Brain microvascular endothelial cell (primary cell): ENCODE measurements at regions not wholly inside any gene's neighbourhood (a gene's known extent, or its start where the extent isn't known, plus 50 kb on each side); places are given as distances from the start of the nearest gene placed in this dataset.

Experiments used
- DNase-seq: peaks from one replicate; pipeline ENCODE4 v3.0.0-alpha.2; 2020
- H3K27ac ChIP-seq: fragments of 250-450 bp; sonication (Bioruptor Pico); 2 replicates; pipeline ENCODE4 v1.5.1; 2020; ENCODE audit warnings: mild to moderate bottlenecking, moderate library complexity
- H3K27me3 ChIP-seq: fragments of 250-450 bp; sonication (Bioruptor Pico); replicated peaks from 2 replicates; pipeline ENCODE4 v1.5.1; 2020; ENCODE audit warnings: mild to moderate bottlenecking
- H3K36me3 ChIP-seq: fragments of 250-450 bp; sonication (Bioruptor Pico); replicated peaks from 2 replicates; pipeline ENCODE4 v1.5.1; 2020; ENCODE audit warnings: mild to moderate bottlenecking
- H3K4me3 ChIP-seq: 2 replicates; pipeline ENCODE4 v1.5.1; 2011; ENCODE audit warnings: low read depth, mild to moderate bottlenecking, control low read depth, low read length, moderate library complexity
- in situ Hi-C: cut with HindIII; loops from 2 replicates; pipeline ENCODE4 v1.10.0; 2017; ENCODE audit warnings: low sequenced_read_pairs, low pct_ligation_motif_present
- TF ChIP-seq, protein P1 (sequence below): IDR thresholded peaks from 2 replicates; pipeline ENCODE4 v1.5.1; 2011; ENCODE audit warnings: low read depth, mild to moderate bottlenecking, moderate library complexity, low read length, control low read depth, inconsistent platforms; ENCODE audit errors: missing control alignments

- Histone ChIP-seq H3K36me3 (no peaks in the 10 kb centered on the region), H3K27me3 (no peaks in the 10 kb centered on the region), H3K4me3 (no peak overlapping the region), H3K27ac (no peak overlapping the region)
- in situ Hi-C loops, result no loop called here
- no peak for DNase-seq
- TF ChIP-seq, protein P1, sequence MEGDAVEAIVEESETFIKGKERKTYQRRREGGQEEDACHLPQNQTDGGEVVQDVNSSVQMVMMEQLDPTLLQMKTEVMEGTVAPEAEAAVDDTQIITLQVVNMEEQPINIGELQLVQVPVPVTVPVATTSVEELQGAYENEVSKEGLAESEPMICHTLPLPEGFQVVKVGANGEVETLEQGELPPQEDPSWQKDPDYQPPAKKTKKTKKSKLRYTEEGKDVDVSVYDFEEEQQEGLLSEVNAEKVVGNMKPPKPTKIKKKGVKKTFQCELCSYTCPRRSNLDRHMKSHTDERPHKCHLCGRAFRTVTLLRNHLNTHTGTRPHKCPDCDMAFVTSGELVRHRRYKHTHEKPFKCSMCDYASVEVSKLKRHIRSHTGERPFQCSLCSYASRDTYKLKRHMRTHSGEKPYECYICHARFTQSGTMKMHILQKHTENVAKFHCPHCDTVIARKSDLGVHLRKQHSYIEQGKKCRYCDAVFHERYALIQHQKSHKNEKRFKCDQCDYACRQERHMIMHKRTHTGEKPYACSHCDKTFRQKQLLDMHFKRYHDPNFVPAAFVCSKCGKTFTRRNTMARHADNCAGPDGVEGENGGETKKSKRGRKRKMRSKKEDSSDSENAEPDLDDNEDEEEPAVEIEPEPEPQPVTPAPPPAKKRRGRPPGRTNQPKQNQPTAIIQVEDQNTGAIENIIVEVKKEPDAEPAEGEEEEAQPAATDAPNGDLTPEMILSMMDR, result no peak
These were observed 340.9 kb downstream of the CENPC start for GRCh38 chr4:67204441-67204840.

DNA sequence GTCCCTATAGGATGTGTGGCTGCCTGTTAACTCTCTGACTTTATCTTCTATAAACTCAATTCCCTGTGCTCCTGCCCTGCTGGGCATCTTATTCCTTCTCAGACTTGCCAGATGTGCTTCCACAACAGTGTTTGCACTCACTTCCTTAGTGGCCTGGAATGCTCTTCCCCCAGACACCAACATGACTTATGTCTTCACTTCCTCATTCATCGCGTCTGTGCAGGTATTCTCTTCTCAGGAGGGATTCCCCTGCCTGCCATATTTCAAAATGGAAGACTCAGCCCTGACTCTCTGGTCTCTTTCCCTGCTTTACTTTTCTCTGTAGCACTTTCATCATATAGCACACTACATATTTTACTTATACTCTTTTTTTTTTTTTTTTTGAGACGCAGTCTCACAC is 344.0 kb downstream of the CENPC start:
- Histone ChIP-seq H3K36me3 (no peaks in the 10 kb centered on the region), H3K4me3 (no peak overlapping the region), H3K27ac (no peak overlapping the region), H3K27me3 (no peaks in the 10 kb centered on the region)
- TF ChIP-seq, protein P1, result no peak
- DNase-seq, result no peak
- in situ Hi-C loops, result no loop called here

DNA sequence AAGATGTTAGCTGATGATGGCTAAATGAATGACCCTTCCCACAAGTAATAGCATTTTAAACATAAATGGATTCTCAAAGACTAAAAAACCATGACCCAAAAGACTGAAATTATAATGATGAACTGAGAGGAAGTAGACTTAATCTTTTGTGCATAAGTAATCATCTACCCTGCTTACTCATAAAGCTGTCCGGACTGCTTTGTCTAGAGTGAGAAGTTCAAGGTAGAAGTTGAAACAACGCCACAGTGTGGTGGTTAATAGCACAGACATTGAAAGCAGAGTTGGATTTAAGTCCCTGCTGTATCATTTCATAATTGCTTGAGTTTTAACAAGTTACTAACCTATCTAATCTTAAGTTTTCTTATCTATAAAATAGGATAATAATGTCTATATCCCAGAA is 346.6 kb downstream of the CENPC start:
- Histone ChIP-seq H3K27me3 (no peaks in the 10 kb centered on the region), H3K36me3 (no peaks in the 10 kb centered on the region), H3K4me3 (no peak overlapping the region), H3K27ac (no peak overlapping the region)
- DNase-seq, result peak; percentile 35
- in situ Hi-C loops, result no loop called here
- TF ChIP-seq, protein P1, result no peak

DNA sequence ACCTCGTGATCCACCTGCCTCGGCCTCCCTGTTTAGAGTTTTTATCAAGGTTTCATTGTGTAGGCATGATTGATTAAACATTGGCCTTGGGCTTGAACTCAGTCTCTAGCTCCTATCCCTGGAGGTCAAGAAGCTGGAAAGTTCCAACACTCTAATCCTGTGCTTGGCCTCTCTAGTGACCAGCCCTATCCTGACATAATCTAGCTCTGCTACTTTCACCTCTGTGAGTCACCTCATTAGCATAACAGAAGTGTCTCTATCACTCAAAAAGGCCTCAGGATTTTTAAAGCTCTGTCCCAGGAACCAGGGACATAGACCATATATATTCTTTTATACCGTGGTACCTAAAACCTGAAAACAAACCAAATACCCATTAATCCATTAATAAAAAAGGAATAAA is 377.5 kb downstream of the CENPC start:
- in situ Hi-C loops, result no loop called here
- no peaks in the 10 kb centered on the region for H3K27me3 ChIP-seq
- H3K4me3 ChIP-seq, result no peak overlapping the region
- TF ChIP-seq, protein P1, result no peak
- H3K27ac ChIP-seq, result no peak overlapping the region
- no peaks in the 10 kb centered on the region for H3K36me3 ChIP-seq
- no peak for DNase-seq

DNA sequence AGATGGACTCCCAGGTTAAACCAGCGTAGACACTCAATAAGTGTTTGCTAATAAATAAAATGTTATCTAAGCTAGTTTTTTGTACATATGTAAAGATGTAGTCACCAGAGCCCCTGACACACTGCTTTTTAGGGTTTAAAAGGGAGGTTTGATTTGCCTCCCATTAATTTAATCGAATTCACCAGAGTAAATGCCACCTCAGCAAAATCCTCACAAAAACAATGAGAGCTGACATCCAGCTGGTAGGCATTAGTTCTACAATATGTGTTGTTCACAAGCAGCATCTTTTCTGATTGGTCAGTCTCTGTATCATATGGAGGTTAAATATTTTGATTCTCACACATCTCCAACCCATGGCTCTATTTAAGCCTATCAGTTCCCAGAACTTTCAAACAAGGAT is 382.6 kb downstream of the CENPC start:
- Histone ChIP-seq H3K4me3 (no peak overlapping the region), H3K36me3 (no peaks in the 10 kb centered on the region), H3K27me3 (no peaks in the 10 kb centered on the region), H3K27ac (no peak overlapping the region)
- in situ Hi-C loops, result no loop called here
- TF ChIP-seq, protein P1, result no peak
- DNase-seq, result no peak

DNA sequence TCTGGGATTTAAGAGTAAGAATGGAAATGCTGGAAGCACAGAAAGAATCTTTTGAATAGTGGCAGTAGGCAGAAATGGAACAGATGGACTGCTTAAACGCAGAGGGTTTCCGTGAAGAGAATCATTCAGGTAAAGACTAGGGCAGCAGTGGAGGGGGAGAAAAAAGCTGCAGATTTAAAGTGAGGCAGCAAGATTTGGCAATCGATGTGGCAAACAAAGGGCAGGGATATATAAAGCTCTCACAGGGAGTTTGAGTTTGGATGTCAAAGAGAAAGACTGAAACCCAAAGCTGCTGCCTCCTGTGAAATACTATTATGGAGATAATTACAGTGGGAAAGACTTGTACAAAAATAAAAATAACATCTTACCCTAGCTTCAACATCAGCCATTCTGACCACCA is 384.0 kb downstream of the CENPC start:
- TF ChIP-seq, protein P1, result no peak
- in situ Hi-C loops, result no loop called here
- Histone ChIP-seq H3K4me3 (no peak overlapping the region), H3K36me3 (no peaks in the 10 kb centered on the region), H3K27me3 (no peaks in the 10 kb centered on the region), H3K27ac (no peak overlapping the region)
- DNase-seq, result no peak
